ENCODE measurements at regions not wholly inside any gene's neighbourhood (a gene's known extent, or its start where the extent isn't known, plus 50 kb on each side); places are given as distances from the start of the nearest gene placed in this dataset.

GRCh38 chr1:232389744-232390143 is 240.2 kb downstream of the SIPA1L2 start:
- no peak overlapping the region for H3K4me3 ChIP-seq (replicated peaks; ENCODE audit: insufficient read depth, low read length)
- TF ChIP-seq GABPA (IDR thresholded peaks at IDR 0.05; ENCODE audit: low read depth) = no peak
- TF ChIP-seq POLR2AphosphoS5 (IDR thresholded peaks at IDR 0.05; ENCODE audit: low read depth) = no peak
- TF ChIP-seq SPI1 (IDR thresholded peaks at IDR 0.05; ENCODE audit: borderline replicate concordance, low read depth) = no peak
- TF ChIP-seq REST (IDR thresholded peaks at IDR 0.05; ENCODE audit: insufficient replicate concordance, low read depth) = no peak
- TF ChIP-seq CTCF (IDR thresholded peaks at IDR 0.05; ENCODE audit: insufficient read depth, low read length) = no peak
- no peaks in the 10 kb centered on the region for H3K27me3 ChIP-seq (ENCODE audit: insufficient read depth, poor library complexity, severe bottlenecking)
- DNase-seq (ENCODE audit: low read depth in 1 of 2, low spot score in 1 of 2) = no peak
- no peak overlapping the region for H3K27ac ChIP-seq (replicated peaks)

GRCh38 chr1:232388363-232388762 is 241.6 kb downstream of the SIPA1L2 start:
- TF ChIP-seq SPI1 (IDR thresholded peaks at IDR 0.05; ENCODE audit: borderline replicate concordance, low read depth) (no peak), POLR2AphosphoS5 (IDR thresholded peaks at IDR 0.05; ENCODE audit: low read depth) (no peak)
- Histone ChIP-seq H3K27ac (replicated peaks) (no peak overlapping the region), H3K27me3 (ENCODE audit: insufficient read depth, poor library complexity, severe bottlenecking) (no peaks in the 10 kb centered on the region), H3K4me3 (replicated peaks; ENCODE audit: insufficient read depth, low read length) (no peak overlapping the region)
- no peak for DNase-seq (ENCODE audit: low read depth in 1 of 2, low spot score in 1 of 2)

GRCh38 chr1:232386721-232387510 is 243.0 kb downstream of the SIPA1L2 start:
- no peaks in the 10 kb centered on the region for H3K27me3 ChIP-seq (ENCODE audit: insufficient read depth, poor library complexity, severe bottlenecking)
- no peak overlapping the region for H3K4me3 ChIP-seq (replicated peaks; ENCODE audit: insufficient read depth, low read length)
- DNase-seq (ENCODE audit: low read depth in 1 of 2, low spot score in 1 of 2) = no peak
- no peak for TF ChIP-seq CTCF (IDR thresholded peaks at IDR 0.05; ENCODE audit: insufficient read depth, low read length)
- no peak for TF ChIP-seq GABPA (IDR thresholded peaks at IDR 0.05; ENCODE audit: low read depth)
- TF ChIP-seq POLR2AphosphoS5 (IDR thresholded peaks at IDR 0.05; ENCODE audit: low read depth) = no peak
- no peak overlapping the region for H3K27ac ChIP-seq (replicated peaks)

DNA sequence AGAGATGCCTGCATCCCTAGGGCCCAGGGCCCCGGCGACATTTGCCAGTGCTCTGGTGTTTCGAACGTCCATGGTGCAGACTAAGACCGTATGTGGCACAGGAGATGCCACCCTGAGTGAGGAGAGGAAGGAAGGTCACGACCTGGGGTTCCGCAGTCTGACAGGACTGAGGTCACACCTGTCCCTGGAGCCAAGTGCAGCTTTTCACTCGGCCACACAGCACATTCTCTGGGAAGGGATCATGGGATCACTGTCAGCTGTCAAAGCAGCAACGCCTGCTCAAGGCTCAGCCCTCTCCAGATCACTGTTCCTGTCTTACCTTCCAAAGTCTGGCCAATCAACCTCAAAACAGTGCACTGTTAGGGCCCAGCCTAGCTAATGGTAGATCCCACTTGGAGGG is 243.6 kb downstream of the SIPA1L2 start:
- no peak overlapping the region for H3K4me3 ChIP-seq (replicated peaks; ENCODE audit: insufficient read depth, low read length)
- no peaks in the 10 kb centered on the region for H3K27me3 ChIP-seq (ENCODE audit: insufficient read depth, poor library complexity, severe bottlenecking)
- no peak for DNase-seq (ENCODE audit: low read depth in 1 of 2, low spot score in 1 of 2)
- no peak overlapping the region for H3K27ac ChIP-seq (replicated peaks)
- TF ChIP-seq CTCF (IDR thresholded peaks at IDR 0.05; ENCODE audit: insufficient read depth, low read length) (no peak), REST (IDR thresholded peaks at IDR 0.05; ENCODE audit: insufficient replicate concordance, low read depth) (no peak), POLR2AphosphoS5 (IDR thresholded peaks at IDR 0.05; ENCODE audit: low read depth) (no peak), SPI1 (IDR thresholded peaks at IDR 0.05; ENCODE audit: borderline replicate concordance, low read depth) (no peak), GABPA (IDR thresholded peaks at IDR 0.05; ENCODE audit: low read depth) (no peak)
